Ovary (tissue), 7 donors: ENCODE measurements at regions not wholly inside any gene's neighbourhood (a gene's known extent, or its start where the extent isn't known, plus 50 kb on each side); places are given as distances from the start of the nearest gene placed in this dataset.

Source experiments
- DNase-seq, 5 donors: peaks; one replicate each; pipeline ENCODE4 v3.0.0-alpha.2; 2019 to 2020
- H3K27ac ChIP-seq, 2 donors: fragments of 200-600 bp; one replicate each; pipeline versions ENCODE4 v1.5.1 to v1.8.0; 2019 to 2022
- H3K27me3 ChIP-seq: fragments of 200-600 bp; one replicate; pipeline ENCODE4 v1.8.0; 2022
- H3K36me3 ChIP-seq: fragments of 200-600 bp; sonication (generic); one replicate; pipeline ENCODE4 v1.5.1; 2019
- H3K4me1 ChIP-seq: one replicate; pipeline ENCODE4 v1.8.1; 2013; ENCODE audit warnings: mild to moderate bottlenecking, moderate library complexity; ENCODE audit not compliant: insufficient read depth
- H3K4me3 ChIP-seq: fragments of 200-600 bp; sonication (generic); one replicate; pipeline ENCODE4 v1.5.1; 2017
- H3K9me3 ChIP-seq, 2 donors: fragments of 200-600 bp in 1 of 2; sonication (generic) in 1 of 2; one replicate each; pipeline versions ENCODE4 v1.5.1 to v1.8.1; 2013 to 2019; ENCODE audit warnings: mild to moderate bottlenecking in 1 of 2, moderate library complexity in 1 of 2
- CTCF ChIP-seq, 3 donors: fragments of 450-650 bp in 2 of 3; fragments of 200-600 bp in 1 of 3; IDR thresholded peaks; one replicate each; pipeline versions ENCODE4 v1.5.1 to v1.8.0; 2016 to 2022; ENCODE audit warnings: antibody characterized with exemption in 3 of 3, mild to moderate bottlenecking in 1 of 3
- EP300 ChIP-seq: sonication (generic); formaldehyde crosslinking; IDR thresholded peaks from one replicate; pipeline ENCODE4 v1.6.1; 2017; ENCODE audit warnings: antibody characterized with exemption
- POLR2A ChIP-seq: fragments of 450-650 bp; IDR thresholded peaks from one replicate; pipeline ENCODE4 v1.6.1; 2017; ENCODE audit warnings: antibody characterized with exemption, mild to moderate bottlenecking, moderate library complexity
- WGBS, 3 donors: extraction: QIAGEN DNeasy Blood & Tissue Kit in 1 of 3; methylation state at CpG; one replicate each; pipeline versions ENCODE4 v1.1.5 to v1.1.7; 2013 to 2017; 5-methylcytosine and 5-hydroxymethylcytosine counted together
- intact Hi-C, 4 donors: fragments of 100-400 bp; cut with DNase I; formaldehyde crosslinking; loops; one replicate each; pipeline versions ENCODE4 v1.11.0 to v1.15.1; 2022 to 2023
- donor health status: DM: no; HTN: no; CAD: no; lungs with moderate emphysema.
- donor health status: DM: no; HTN: no; CAD: no.
- donor health status: Bipolar disorder and iron deficiency.
- donor health status: DM: no; HTN: no; CAD: no.
- donor health status: DM: yes; HTN: yes; CAD: no.

- 37 to 47% (median 43%) methylated on average over 7 of the region's 7 CpGs for WGBS, 3 donors
- no peak for DNase-seq
- no peak overlapping the region for H3K4me3 ChIP-seq
- no peaks in the 10 kb centered on the region for H3K9me3 ChIP-seq
- no peak for TF ChIP-seq EP300
- TF ChIP-seq POLR2A = no peak
- TF ChIP-seq CTCF (IDR thresholded peaks at IDR 0.05) = no peak
- H3K27me3 ChIP-seq = no peaks in the 10 kb centered on the region
- H3K27ac ChIP-seq = no peak overlapping the region
- H3K36me3 ChIP-seq = no peaks in the 10 kb centered on the region
- intact Hi-C loops = no loop called here
- H3K4me1 ChIP-seq = no peaks in the 10 kb centered on the region
Observed at GRCh38 chr1:213761845-213762407, 225.8 kb upstream of the PROX1 start.

- Histone ChIP-seq H3K27me3 (no peaks in the 10 kb centered on the region), H3K27ac (no peak overlapping the region), H3K4me3 (no peak overlapping the region), H3K4me1 (no peaks in the 10 kb centered on the region), H3K9me3 (no peaks in the 10 kb centered on the region), H3K36me3 (no peaks in the 10 kb centered on the region)
- 62 to 69% (median 65%) methylated on average over 4 of the region's 4 CpGs for WGBS, 3 donors
- no peak for TF ChIP-seq POLR2A
- no peak for TF ChIP-seq CTCF (IDR thresholded peaks at IDR 0.05)
- TF ChIP-seq EP300 = no peak
- DNase-seq = no peak
- intact Hi-C loops = no loop called here
Observed at GRCh38 chr1:213767683-213768082, 220.1 kb upstream of the PROX1 start.

- Histone ChIP-seq H3K27me3 (no peaks in the 10 kb centered on the region), H3K27ac (no peak overlapping the region), H3K9me3 (no peaks in the 10 kb centered on the region), H3K4me3 (no peak overlapping the region), H3K4me1 (no peaks in the 10 kb centered on the region), H3K36me3 (no peaks in the 10 kb centered on the region)
- no peak for DNase-seq
- intact Hi-C loops = no loop called here
- TF ChIP-seq EP300 = no peak
- no peak for TF ChIP-seq CTCF (IDR thresholded peaks at IDR 0.05)
- TF ChIP-seq POLR2A = no peak
- WGBS, 3 donors = 55 to 65% (median 63%) methylated on average over 23 of the region's 23 CpGs
Observed at GRCh38 chr1:213772128-213773063, 215.4 kb upstream of the PROX1 start.

- H3K27ac ChIP-seq = no peak overlapping the region
- TF ChIP-seq POLR2A (no peak), EP300 (no peak), CTCF (IDR thresholded peaks at IDR 0.05) (no peak)
- H3K9me3 ChIP-seq = no peaks in the 10 kb centered on the region
- H3K27me3 ChIP-seq = no peaks in the 10 kb centered on the region
- intact Hi-C loops = no loop called here
- no peaks in the 10 kb centered on the region for H3K4me1 ChIP-seq
- H3K4me3 ChIP-seq = no peak overlapping the region
- DNase-seq = no peak
- 68 to 76% (median 75%) methylated on average over 1 of the region's 1 CpG for WGBS, 3 donors
- no peaks in the 10 kb centered on the region for H3K36me3 ChIP-seq
Observed at GRCh38 chr1:213773975-213774374, 213.8 kb upstream of the PROX1 start.
